Panc1 (cell line): ENCODE measurements at regions not wholly inside any gene's neighbourhood (a gene's known extent, or its start where the extent isn't known, plus 50 kb on each side); places are given as distances from the start of the nearest gene placed in this dataset.

Experiments used
- ATAC-seq: fragments of 200-7000 bp; cut with Tn5 transposase; 2 replicates; pipeline ENCODE4 v1.9.1; 2020; ENCODE audit warnings: mild to moderate bottlenecking, moderate library complexity
- BruUV-seq: library from RNA; stranded (reverse); fragments of 400-500 nt; replicated peaks from 2 replicates; lab custom pipeline; 2021; lab: Mats Ljungman, UMichigan
- CTCF ChIA-PET: fragments of 300-600 bp; sonication (Branson Sonifier 250); formaldehyde crosslinking; loops from one replicate; lab custom pipeline; 2022; ENCODE audit warnings: antibody characterized with exemption; lab: Charles Lee
- POLR2A ChIA-PET: fragments of 300-600 bp; sonication (Branson Sonifier 250); formaldehyde crosslinking; loops from one replicate; lab custom pipeline; 2022; ENCODE audit warnings: antibody characterized with exemption; lab: Charles Lee
- DNase-seq: peaks from one replicate; pipeline ENCODE4 v3.0.0-alpha.2; 2010; ENCODE audit warnings: low read depth, low spot score
- H3K27ac ChIP-seq: 2 replicates; pipeline ENCODE4 v1.5.1; 2011; ENCODE audit warnings: mild to moderate bottlenecking, low read length, inconsistent platforms
- H3K27me3 ChIP-seq: fragments of 200-500 bp; sonication (Bioruptor generic); 2 replicates; pipeline ENCODE4 v1.6.0; 2014; ENCODE audit warnings: low read length, inconsistent platforms; ENCODE audit not compliant: control insufficient read depth, insufficient read depth
- H3K36me3 ChIP-seq: fragments of 200-500 bp; sonication (Bioruptor generic); 2 replicates; pipeline ENCODE4 v1.5.1; 2014; ENCODE audit warnings: inconsistent platforms, mild to moderate bottlenecking, low read length, moderate library complexity; ENCODE audit not compliant: control insufficient read depth, insufficient read depth
- H3K4me1 ChIP-seq: 2 replicates; pipeline ENCODE4 v1.5.1; 2011; ENCODE audit warnings: inconsistent platforms, mild to moderate bottlenecking, low read length, moderate library complexity; ENCODE audit not compliant: control insufficient read depth, insufficient read depth
- H3K4me3 ChIP-seq, 2 experiments: 2 replicates each; pipeline ENCODE4 v1.5.1; 2011 to 2012; ENCODE audit warnings: low read depth in 2 of 2, low read length in 2 of 2, mild to moderate bottlenecking in 2 of 2, inconsistent platforms in 1 of 2, moderate library complexity in 1 of 2
- H3K9me3 ChIP-seq: fragments of 200-500 bp; sonication (Bioruptor generic); 2 replicates; pipeline ENCODE4 v1.5.1; 2014; ENCODE audit warnings: low read depth, mild to moderate bottlenecking, inconsistent platforms, low read length, moderate library complexity; ENCODE audit not compliant: control insufficient read depth, insufficient read depth
- CTCF ChIP-seq: fragments of 450-650 bp; IDR thresholded peaks from 2 replicates; pipeline ENCODE4 v1.5.1; 2017; ENCODE audit warnings: mild to moderate bottlenecking
- POLR2AphosphoS5 ChIP-seq: IDR thresholded peaks from 2 replicates; pipeline ENCODE4 v1.6.1; 2012; ENCODE audit warnings: mild to moderate bottlenecking, low read depth, low read length, moderate library complexity
- REST ChIP-seq, 2 experiments: IDR thresholded peaks; 2 replicates each; pipeline ENCODE4 v1.6.1; 2011 to 2012; ENCODE audit warnings: low read depth in 2 of 2, control low read depth in 1 of 2, low read length in 1 of 2, mild to moderate bottlenecking in 1 of 2, moderate library complexity in 1 of 2; ENCODE audit not compliant: insufficient read depth in 1 of 2
- SIN3A ChIP-seq: IDR thresholded peaks from 2 replicates; pipeline ENCODE4 v1.6.1; 2012; ENCODE audit warnings: low read depth, mild to moderate bottlenecking, low read length, moderate library complexity, borderline replicate concordance; ENCODE audit not compliant: insufficient read depth
- TCF7L2 ChIP-seq: IDR thresholded peaks from 2 replicates; pipeline ENCODE4 v1.6.1; 2011; ENCODE audit warnings: mild to moderate bottlenecking, low read depth, low read length, inconsistent platforms
- in situ Hi-C: cut with HindIII; loops from 2 replicates; pipeline ENCODE4 v1.10.0; 2016; ENCODE audit warnings: low sequenced_read_pairs, low pct_unique_long_range_greater_than_20kb
- intact Hi-C: fragments of 100-400 bp; cut with micrococcal nuclease; formaldehyde crosslinking; loops from one replicate; pipeline ENCODE4 v1.10.0; 2022; ENCODE audit not compliant: unreplicated experiment

- DNase-seq (no peak), ATAC-seq (no peak)
- Histone ChIP-seq H3K27me3 (no peaks in the 10 kb centered on the region), H3K9me3 (no peaks in the 10 kb centered on the region), H3K4me1 (no peaks in the 10 kb centered on the region), H3K36me3 (no peaks in the 10 kb centered on the region), H3K4me3 (no peak overlapping the region), H3K27ac (no peak overlapping the region)
- intact Hi-C loops (no loop called here), in situ Hi-C loops (no loop called here)
- CTCF ChIA-PET, result no interaction called here
- no TSS peak for BruUV-seq
- no peak for TF ChIP-seq CTCF
- TF ChIP-seq POLR2AphosphoS5, result no peak
- no peak for TF ChIP-seq REST (IDR thresholded peaks at IDR 0.05; ENCODE audit: insufficient read depth in 1 of 2, low read depth in 2 of 2, low read length in 1 of 2)
- TF ChIP-seq TCF7L2, result no peak
- TF ChIP-seq SIN3A, result no peak
- POLR2A ChIA-PET, result no interaction called here
Observed at GRCh38 chr20:54849741-54850140, 374.3 kb downstream of the DOK5 start.

DNA sequence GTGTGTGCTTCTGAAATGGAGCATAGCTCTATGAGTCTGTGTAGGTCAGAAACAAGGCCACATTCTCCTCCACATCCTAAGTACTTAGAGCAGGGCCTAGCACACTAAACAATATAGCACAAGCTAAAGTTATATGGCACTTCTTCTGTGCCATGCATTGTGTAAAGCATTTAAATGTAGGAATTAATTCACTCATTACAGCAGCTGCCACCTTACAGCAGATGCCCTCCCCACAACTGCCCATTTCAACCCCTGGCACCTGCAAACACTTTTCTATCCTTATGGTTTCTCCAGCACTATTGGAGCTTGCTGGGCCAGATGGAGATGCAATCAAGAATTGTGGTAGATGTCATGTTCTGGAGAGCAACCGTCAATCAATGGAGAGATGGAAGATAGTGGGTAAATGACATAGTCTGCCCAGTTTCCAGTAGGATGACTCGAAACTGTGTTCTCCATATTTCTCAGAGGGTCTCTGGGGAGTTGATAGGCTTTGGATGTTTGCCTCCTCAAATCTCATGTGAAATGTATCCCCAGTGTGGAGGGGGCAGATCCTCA lies 373.7 kb downstream of the DOK5 start:
- TF ChIP-seq CTCF (no peak), TCF7L2 (no peak), REST (IDR thresholded peaks at IDR 0.05; ENCODE audit: insufficient read depth in 1 of 2, low read depth in 2 of 2, low read length in 1 of 2) (no peak), SIN3A (no peak), POLR2AphosphoS5 (no peak)
- in situ Hi-C loops, result no loop called here
- BruUV-seq, result no TSS peak
- intact Hi-C loops, result no loop called here
- no peak for DNase-seq
- no peak for ATAC-seq
- Histone ChIP-seq H3K4me1 (no peaks in the 10 kb centered on the region), H3K27me3 (no peaks in the 10 kb centered on the region), H3K4me3 (no peak overlapping the region), H3K9me3 (no peaks in the 10 kb centered on the region), H3K36me3 (no peaks in the 10 kb centered on the region), H3K27ac (no peak overlapping the region)
- ChIA-PET CTCF (no interaction called here), POLR2A (no interaction called here)
